Right cardiac atrium (tissue), 5 donors: ENCODE measurements at regions not wholly inside any gene's neighbourhood (a gene's known extent, or its start where the extent isn't known, plus 50 kb on each side); places are given as distances from the start of the nearest gene placed in this dataset.

ENCODE experiments used
- ATAC-seq, 2 donors: fragments of 200-7000 bp; cut with Tn5 transposase; one replicate each; pipeline versions ENCODE4 v1.8.0 to v1.9.1; 2020; ENCODE audit warnings: moderate library complexity in 2 of 2, mild to moderate bottlenecking in 1 of 2
- DNase-seq, 3 donors: peaks; one replicate each; pipeline ENCODE4 v3.0.0-alpha.2; 2020
- H3K27ac ChIP-seq: one replicate; pipeline ENCODE4 v1.5.1; 2013; ENCODE audit warnings: mild to moderate bottlenecking, low read length, control low read depth, moderate library complexity
- H3K27me3 ChIP-seq: one replicate; pipeline ENCODE4 v1.6.1; 2013; ENCODE audit not compliant: control insufficient read depth, insufficient read depth
- H3K4me1 ChIP-seq: one replicate; pipeline ENCODE4 v1.6.1; 2013; ENCODE audit warnings: low read length; ENCODE audit not compliant: control insufficient read depth, insufficient read depth
- H3K4me3 ChIP-seq: one replicate; pipeline ENCODE4 v1.5.1; 2013; ENCODE audit warnings: low read length, control low read depth
- H3K9me3 ChIP-seq: one replicate; pipeline ENCODE4 v1.6.1; 2013; ENCODE audit warnings: low read length; ENCODE audit not compliant: control insufficient read depth
- WGBS: extraction: QIAGEN DNeasy Blood & Tissue Kit; methylation state at CpG from one replicate; pipeline ENCODE4 v1.1.7; 2013; 5-methylcytosine and 5-hydroxymethylcytosine counted together
- intact Hi-C, 4 donors: fragments of 100-400 bp; cut with DNase I; formaldehyde crosslinking; loops; one replicate each; pipeline versions ENCODE4 v1.11.0 to v1.14.0; 2022 to 2023
- donor health status: healthy with polysubstance abuse.
- donor health status: DM: no; HTN: yes; CAD: no.
- donor health status: DM: no; HTN: no; CAD: no.
- donor health status: DM: no; HTN: yes; CAD: no; lungs with severe emphysema.
- donor health status: DM: yes; HTN: yes; CAD: no.

DNA sequence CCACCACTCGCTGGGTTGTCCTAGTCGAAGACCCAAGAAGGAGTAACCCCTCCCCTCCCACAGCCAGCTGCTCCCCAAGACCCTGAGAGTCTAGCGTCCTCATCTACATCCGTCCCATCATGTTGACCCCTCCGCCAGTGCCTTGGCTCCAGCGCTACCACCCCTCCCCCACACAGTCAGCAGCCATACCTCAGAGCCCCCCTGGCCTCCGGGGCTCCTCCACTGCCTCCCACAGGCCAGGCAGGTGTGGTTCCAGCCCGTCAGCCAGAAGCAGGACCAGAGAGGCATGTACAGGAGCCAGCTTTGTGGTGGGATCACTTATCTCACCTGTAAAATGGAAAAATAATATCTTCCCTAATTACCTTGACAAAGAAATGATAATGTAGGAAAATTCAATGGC lies 51.5 kb upstream of the PHF21B start:
- Histone ChIP-seq H3K27ac (no peak overlapping the region), H3K4me1 (no peaks in the 10 kb centered on the region), H3K4me3 (no peak overlapping the region), H3K9me3 (no peaks in the 10 kb centered on the region), H3K27me3 (no peaks in the 10 kb centered on the region)
- 78% methylated on average over 8 of the region's 8 CpGs for WGBS
- DNase-seq, result no peak
- no peak for ATAC-seq
- intact Hi-C loops, result no loop called here

DNA sequence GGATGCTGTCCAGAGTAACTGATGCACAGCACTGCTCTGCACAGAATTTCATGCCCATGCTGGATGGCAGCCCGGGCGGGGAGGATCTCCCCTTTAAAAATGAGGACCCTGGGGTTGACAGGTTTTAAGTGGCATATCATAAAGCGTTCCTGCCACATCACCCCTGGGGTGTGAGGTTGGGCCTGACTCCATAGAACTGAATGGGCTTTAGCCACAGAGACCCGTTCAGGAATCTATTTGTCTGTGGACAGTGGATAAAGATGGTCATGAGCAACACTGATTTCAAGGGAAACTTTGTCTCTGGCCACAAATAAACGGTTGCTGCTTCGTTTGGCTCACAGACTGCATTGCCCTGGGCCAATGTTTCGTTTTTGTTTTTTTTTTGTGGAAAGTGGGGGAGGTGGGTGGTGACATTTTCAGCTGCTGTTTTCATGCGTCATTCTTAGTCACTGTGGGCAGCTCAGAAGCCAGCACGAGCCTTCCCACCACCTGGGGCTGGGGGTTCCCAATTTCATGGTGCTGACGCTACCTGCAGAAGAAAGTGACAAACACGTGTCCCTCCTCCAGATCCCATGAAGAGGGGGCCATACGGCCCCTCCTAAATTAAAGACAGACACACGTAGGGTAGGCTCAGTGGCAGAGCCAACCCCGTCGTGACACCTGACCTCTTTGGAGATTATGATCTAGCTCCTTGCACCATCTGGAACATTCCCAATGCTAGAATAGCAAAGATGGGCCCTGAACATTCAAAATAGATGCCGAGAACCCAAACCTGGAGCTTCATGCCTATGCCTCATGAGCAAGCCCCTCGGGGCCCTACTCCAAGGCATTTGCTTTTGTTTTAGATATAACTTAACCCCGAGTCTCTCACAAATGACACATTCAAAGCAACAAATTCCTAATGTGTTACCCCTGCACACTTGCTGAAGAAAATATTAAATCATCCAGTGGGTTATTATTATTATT lies 54.8 kb upstream of the PHF21B start:
- H3K4me3 ChIP-seq, result no peak overlapping the region
- H3K4me1 ChIP-seq, result no peaks in the 10 kb centered on the region
- H3K9me3 ChIP-seq, result no peaks in the 10 kb centered on the region
- H3K27ac ChIP-seq, result no peak overlapping the region
- WGBS, result 48% methylated on average over 18 of the region's 18 CpGs
- intact Hi-C loops, result no loop called here
- ATAC-seq, result no peak
- DNase-seq, result no peak
- H3K27me3 ChIP-seq, result no peaks in the 10 kb centered on the region

DNA sequence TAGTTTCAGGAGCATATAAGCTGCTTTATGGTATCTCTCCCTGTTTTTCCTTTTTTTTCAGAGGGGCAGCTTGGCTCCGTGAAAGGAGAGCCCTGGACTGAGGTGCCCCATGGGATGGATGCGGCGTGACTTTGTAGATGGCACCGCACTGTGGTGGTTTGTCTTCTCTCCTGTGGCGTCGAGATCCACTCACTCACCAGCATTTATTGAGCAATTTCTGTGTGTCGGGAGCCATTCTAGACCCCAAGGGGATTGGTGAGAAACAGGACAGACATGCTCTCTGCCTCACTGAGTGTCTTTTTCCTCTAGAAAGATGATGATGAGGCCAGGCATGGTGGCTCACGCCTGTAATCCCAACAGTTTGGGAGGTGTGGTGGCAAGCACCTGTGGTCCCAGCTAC lies 55.9 kb upstream of the PHF21B start:
- H3K4me1 ChIP-seq, result no peaks in the 10 kb centered on the region
- DNase-seq (no peak), ATAC-seq (no peak)
- H3K4me3 ChIP-seq, result no peak overlapping the region
- 87% methylated on average over 8 of the region's 8 CpGs for WGBS
- H3K9me3 ChIP-seq, result no peaks in the 10 kb centered on the region
- no peak overlapping the region for H3K27ac ChIP-seq
- H3K27me3 ChIP-seq, result no peaks in the 10 kb centered on the region
- intact Hi-C loops, result no loop called here

DNA sequence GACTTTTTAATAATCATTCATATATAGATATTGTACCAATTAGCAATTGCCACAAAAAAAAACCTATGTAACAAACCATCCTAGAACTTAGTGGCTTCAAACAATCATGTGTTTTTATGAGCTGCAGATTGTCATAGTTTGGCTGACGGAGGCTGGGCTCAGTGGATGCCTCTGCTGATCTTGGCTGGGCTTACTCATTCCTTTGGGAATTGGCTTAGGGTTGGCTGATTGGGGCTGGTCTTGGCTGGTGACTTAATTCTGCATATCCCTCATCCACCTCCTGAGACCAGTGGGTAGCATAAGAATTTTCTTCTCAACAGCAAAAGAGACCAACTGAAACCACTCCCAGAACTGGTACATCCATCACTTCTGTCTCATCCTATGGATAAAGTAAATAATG lies 57.9 kb upstream of the PHF21B start:
- intact Hi-C loops, result no loop called here
- ATAC-seq, result no peak
- no peaks in the 10 kb centered on the region for H3K4me1 ChIP-seq

DNA sequence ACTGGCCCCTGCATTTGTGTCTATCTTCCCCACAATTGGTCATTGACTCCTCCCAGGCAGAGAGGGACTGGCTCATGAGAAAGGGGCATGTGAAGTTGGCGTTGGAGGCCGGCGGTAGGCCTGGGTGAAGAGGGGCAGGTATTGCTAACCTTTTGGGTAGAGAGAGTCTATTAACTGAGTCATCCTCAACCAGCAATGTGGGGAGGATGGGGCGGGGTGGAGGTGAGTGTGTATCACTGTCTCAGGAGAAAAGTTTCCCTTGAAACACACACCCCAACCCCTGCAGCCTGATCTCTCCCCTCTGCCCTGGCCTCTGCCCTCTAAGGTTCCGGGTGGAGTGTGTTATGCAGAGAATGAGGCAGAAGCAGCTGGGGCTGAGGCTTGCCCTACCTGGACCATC lies 60.1 kb upstream of the PHF21B start:
- H3K4me3 ChIP-seq, result no peak overlapping the region
- no peaks in the 10 kb centered on the region for H3K27me3 ChIP-seq
- 84% methylated on average over 5 of the region's 5 CpGs for WGBS
- ATAC-seq (no peak), DNase-seq (no peak)
- intact Hi-C loops, result no loop called here
- H3K4me1 ChIP-seq, result no peaks in the 10 kb centered on the region
- H3K9me3 ChIP-seq, result no peaks in the 10 kb centered on the region
- H3K27ac ChIP-seq, result no peak overlapping the region

More for the DNA sequence above, 57.9 kb upstream of the PHF21B start:
- Histone ChIP-seq H3K27ac (no peak overlapping the region), H3K4me3 (no peak overlapping the region), H3K27me3 (no peaks in the 10 kb centered on the region), H3K9me3 (no peaks in the 10 kb centered on the region)
- no peak for DNase-seq
- WGBS, result 65% methylated on average over 1 of the region's 1 CpG

DNA sequence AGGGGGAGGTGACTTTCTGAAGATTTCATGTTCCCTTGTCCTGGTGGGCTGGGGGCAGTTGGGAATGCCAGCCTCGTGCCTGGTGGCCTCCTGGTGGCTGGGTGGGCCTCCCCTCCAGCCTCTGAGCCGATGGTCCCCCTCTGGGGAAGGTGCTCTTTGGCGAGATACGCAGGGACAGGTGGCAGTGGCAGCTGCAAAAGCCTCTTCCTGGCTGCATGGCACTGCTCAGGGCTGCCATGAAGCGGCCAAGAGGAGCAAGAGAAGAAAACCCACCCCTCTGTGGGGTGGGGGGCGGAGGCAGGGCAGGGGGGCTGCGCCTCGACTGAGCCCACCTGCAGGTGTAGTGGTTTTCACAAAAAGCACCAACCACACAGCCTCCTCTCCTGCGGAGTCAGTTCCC lies 61.8 kb upstream of the PHF21B start:
- DNase-seq (no peak), ATAC-seq (no peak)
- H3K27ac ChIP-seq, result no peak overlapping the region
- H3K4me3 ChIP-seq, result no peak overlapping the region
- H3K4me1 ChIP-seq, result no peaks in the 10 kb centered on the region
- no peaks in the 10 kb centered on the region for H3K9me3 ChIP-seq
- intact Hi-C loops, result no loop called here
- WGBS, result 51% methylated on average over 9 of the region's 9 CpGs
- no peaks in the 10 kb centered on the region for H3K27me3 ChIP-seq

DNA sequence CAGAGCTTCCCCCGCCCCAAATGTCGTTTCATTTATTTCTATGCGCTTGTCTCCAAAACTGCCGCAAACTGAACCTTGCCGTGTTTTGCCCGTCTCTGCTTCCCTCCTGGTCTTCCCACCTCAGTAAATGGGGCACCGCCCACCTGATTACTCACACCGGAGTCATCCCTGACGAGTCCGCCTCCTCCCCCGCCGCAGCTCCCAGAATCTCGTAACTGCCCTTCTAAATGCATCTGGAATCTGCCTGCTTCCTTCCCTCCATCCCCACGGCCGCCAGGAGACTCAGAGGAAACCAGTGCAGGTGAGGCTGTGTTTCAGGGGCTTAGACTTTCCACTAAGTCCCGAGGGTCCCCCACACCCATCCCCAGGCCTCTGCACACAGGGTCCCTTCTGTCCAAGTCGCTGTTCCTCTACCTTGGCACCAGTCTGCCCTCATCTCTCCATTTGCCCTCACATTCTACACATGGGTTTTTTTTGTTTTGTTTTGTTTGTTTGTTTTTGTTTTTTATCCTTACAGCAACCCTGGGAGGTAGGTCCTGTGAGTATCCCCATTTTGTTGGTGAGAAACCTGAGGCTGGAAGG lies 62.6 kb upstream of the PHF21B start:
- Histone ChIP-seq H3K4me1 (no peaks in the 10 kb centered on the region), H3K9me3 (no peaks in the 10 kb centered on the region), H3K4me3 (no peak overlapping the region), H3K27me3 (no peaks in the 10 kb centered on the region), H3K27ac (no peak overlapping the region)
- ATAC-seq, result no peak
- intact Hi-C loops, result no loop called here
- DNase-seq, result no peak
- 27% methylated on average over 17 of the region's 17 CpGs for WGBS

DNA sequence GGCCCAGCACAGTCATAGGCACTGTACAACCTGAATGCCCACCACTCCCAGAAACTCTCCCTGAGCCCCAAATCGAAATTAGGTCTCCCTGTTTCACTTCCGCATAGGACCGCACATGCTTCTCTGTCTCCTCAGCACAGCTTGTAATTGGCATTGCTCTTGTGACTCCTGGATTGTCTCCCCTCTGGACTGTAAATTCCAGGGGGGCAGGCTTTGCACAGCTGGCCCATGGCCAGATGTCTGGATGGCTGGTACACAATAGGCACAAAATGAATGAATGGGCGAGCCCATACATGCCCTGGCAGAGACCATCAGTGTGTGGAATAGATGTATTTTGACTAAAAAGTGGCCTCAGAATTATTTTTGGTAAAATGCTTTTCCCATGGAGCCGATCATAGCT lies 63.3 kb upstream of the PHF21B start:
- no peak overlapping the region for H3K27ac ChIP-seq
- WGBS, result 83% methylated on average over 5 of the region's 5 CpGs
- no peaks in the 10 kb centered on the region for H3K9me3 ChIP-seq
- DNase-seq (no peak), ATAC-seq (no peak)
- no peaks in the 10 kb centered on the region for H3K4me1 ChIP-seq
- H3K27me3 ChIP-seq, result no peaks in the 10 kb centered on the region
- H3K4me3 ChIP-seq, result no peak overlapping the region
- intact Hi-C loops, result no loop called here

DNA sequence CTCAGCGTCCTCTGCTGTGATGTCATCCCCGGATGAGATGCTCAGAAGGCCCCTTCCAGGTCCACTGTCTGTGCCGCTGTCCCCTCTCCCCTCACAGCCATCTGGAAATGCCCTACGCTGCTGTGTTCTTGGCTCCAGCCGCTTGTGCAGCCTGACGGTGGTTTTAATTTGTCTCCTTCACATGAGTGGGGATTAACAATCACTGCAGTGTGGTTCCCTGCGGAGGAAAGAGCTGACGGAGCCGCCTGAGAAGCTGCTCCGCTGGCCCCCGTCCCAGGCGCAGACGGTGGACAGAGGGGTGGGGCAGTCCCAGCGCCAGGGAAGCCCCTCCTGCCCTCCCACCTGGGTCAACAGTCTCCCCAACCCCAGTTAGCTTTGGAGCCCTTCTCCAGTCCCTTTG lies 67.5 kb upstream of the PHF21B start:
- ATAC-seq, result no peak

DNA sequence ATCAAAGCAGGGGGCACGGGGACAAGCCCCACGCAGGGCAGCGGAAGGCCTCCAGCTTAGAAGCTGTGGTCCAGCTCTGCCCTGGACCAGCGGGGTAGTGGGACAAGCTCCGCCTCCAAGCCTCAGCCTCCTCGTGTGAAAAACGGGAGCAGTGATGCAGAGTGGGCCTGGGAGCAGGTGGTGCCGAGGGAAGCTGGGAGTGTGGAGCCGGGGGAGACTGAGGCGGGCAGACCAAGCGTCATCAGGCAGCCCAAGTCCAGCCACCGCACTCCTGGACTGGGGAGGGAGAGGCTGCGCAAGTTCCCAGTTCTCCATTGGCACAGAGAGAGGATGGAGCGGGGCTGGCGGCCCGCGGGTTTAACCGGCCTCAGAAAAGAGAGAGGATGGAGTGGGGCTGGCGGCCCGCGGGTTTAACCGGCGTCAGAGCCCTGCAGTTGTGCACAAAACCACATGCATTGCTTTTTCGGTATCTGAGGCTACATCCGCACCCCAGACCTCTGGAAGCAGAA lies 68.1 kb upstream of the PHF21B start:
- DNase-seq (no peak), ATAC-seq (no peak)
- Histone ChIP-seq H3K27ac (no peak overlapping the region), H3K4me1 (no peaks in the 10 kb centered on the region), H3K9me3 (no peaks in the 10 kb centered on the region), H3K4me3 (no peak overlapping the region), H3K27me3 (no peaks in the 10 kb centered on the region)
- 23% methylated on average over 25 of the region's 25 CpGs for WGBS
- intact Hi-C loops, result no loop called here

More for the DNA sequence above, 67.5 kb upstream of the PHF21B start:
- no peak overlapping the region for H3K27ac ChIP-seq
- H3K4me3 ChIP-seq, result no peak overlapping the region
- no peaks in the 10 kb centered on the region for H3K9me3 ChIP-seq
- intact Hi-C loops, result no loop called here
- no peaks in the 10 kb centered on the region for H3K4me1 ChIP-seq
- DNase-seq, result no peak
- H3K27me3 ChIP-seq, result no peaks in the 10 kb centered on the region
- WGBS, result 60% methylated on average over 14 of the region's 14 CpGs

DNA sequence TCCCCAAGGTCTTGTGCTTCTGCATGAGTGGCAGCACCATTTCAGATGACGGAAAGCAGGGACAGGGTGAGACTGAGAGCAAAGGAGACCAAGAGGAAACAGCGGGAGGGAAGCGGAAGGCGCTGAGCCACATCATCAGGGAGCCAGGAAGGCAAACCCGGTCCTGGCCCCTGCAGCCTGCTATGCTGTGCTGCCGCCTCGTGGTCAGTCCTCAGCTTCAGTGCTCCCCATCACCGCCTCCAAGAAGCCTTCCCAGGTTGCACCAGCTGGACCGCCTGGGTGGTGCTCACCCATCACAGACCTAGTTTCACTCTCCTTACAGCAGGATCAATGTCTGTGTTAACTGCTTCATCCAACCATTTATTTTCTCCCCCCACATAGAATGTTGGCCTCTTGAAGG lies 73.0 kb upstream of the PHF21B start:
- no peak for DNase-seq
- Histone ChIP-seq H3K27ac (no peak overlapping the region), H3K4me3 (no peak overlapping the region), H3K9me3 (no peaks in the 10 kb centered on the region), H3K4me1 (no peaks in the 10 kb centered on the region), H3K27me3 (no peaks in the 10 kb centered on the region)
- WGBS, result 27% methylated on average over 9 of the region's 9 CpGs
- intact Hi-C loops, result no loop called here
- no peak for ATAC-seq
